ENCODE measurements at regions not wholly inside any gene's neighbourhood (a gene's known extent, or its start where the extent isn't known, plus 50 kb on each side); places are given as distances from the start of the nearest gene placed in this dataset.

DNA sequence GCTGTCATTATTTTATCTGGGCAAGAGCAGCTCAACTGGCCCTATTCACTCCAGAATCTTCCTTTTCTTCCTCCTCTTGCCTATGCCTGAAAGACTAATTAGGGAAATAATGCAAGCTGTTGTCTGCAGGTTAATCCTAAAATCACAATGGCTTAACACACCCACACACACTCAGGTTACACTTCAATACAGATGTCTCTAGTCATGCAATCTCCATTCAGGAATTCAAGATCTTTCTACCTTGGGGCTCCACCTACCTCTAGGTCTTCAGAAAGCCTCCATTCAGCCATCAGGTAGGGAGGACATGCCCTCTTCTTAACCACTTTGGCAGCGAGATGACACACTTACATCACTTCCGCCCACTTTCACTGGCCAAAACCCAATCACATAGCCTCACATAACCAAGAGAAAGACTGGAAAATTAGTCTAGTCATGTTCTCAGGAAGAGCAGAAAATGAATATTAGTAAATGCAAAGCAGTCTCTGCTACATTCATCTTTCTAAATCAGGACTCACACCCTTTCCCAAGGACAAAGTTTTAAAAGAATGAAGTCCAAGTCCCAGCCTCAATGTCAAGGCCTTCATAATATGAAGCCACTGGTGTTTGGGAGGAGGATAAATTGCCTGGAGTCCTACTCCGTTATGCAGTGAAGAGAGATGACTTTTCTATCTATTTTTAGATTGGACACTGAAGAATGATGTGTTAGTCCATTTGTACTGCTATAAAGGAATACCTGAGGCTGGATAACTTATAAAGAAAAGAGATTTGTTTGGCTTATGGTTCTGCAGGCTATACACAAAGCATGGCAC lies 428.1 kb downstream of the EFNA5 start:
- H3K27me3 ChIP-seq (ENCODE audit: control insufficient read depth, insufficient read depth, low read length), result no peaks in the 10 kb centered on the region
- H3K36me3 ChIP-seq (ENCODE audit: control insufficient read depth, insufficient read depth, low read length), result no peaks in the 10 kb centered on the region
- H3K4me1 ChIP-seq (ENCODE audit: control insufficient read depth, insufficient read depth, low read length), result peaks cover 5% of the 10 kb centered on the region; the same call in 1 of the 2 replicates
- H3K27ac ChIP-seq (ENCODE audit: low read depth, low read length), result no peak overlapping the region
- H3K9ac ChIP-seq (ENCODE audit: low read length), result no peak overlapping the region
- no peaks in the 10 kb centered on the region for H3K9me3 ChIP-seq (ENCODE audit: control insufficient read depth, insufficient read depth, low read depth, low read length)
- H3K4me3 ChIP-seq (ENCODE audit: low read depth, low read length), result no peak overlapping the region

DNA sequence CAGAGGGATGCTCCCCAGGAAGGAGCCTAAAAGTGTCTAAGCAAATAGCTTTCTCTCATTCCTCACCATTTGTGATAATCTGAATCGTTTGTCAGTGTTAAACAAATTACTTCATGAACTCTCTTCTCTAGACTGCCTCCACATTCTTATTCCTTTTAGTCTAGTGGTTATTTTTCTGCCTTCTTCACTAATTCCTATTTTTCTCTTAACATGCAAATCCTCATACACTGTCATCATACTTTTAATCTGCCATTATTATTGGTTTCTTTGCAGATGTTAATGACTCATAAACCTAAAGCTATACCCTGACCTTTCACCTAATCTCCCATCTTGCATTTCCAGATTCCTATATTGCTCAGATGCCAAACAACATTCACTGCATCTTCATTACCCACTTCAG lies 428.9 kb downstream of the EFNA5 start:
- Histone ChIP-seq H3K36me3 (ENCODE audit: control insufficient read depth, insufficient read depth, low read length) (no peaks in the 10 kb centered on the region), H3K27me3 (ENCODE audit: control insufficient read depth, insufficient read depth, low read length) (no peaks in the 10 kb centered on the region), H3K9ac (ENCODE audit: low read length) (no peak overlapping the region), H3K9me3 (ENCODE audit: control insufficient read depth, insufficient read depth, low read depth, low read length) (no peaks in the 10 kb centered on the region), H3K4me1 (ENCODE audit: control insufficient read depth, insufficient read depth, low read length) (peaks cover 5% of the 10 kb centered on the region; the same call in 1 of the 2 replicates), H3K4me3 (ENCODE audit: low read depth, low read length) (no peak overlapping the region), H3K27ac (ENCODE audit: low read depth, low read length) (no peak overlapping the region)

GRCh38 chr5:107235167-107235566 lies 435.6 kb downstream of the EFNA5 start:
- Histone ChIP-seq H3K4me3 (ENCODE audit: low read depth, low read length) (no peak overlapping the region), H3K36me3 (ENCODE audit: control insufficient read depth, insufficient read depth, low read length) (no peaks in the 10 kb centered on the region), H3K27ac (ENCODE audit: low read depth, low read length) (no peak overlapping the region)

GRCh38 chr5:107232788-107233187 lies 437.9 kb downstream of the EFNA5 start:
- no peaks in the 10 kb centered on the region for H3K27me3 ChIP-seq (ENCODE audit: control insufficient read depth, insufficient read depth, low read length)
- no peak overlapping the region for H3K9ac ChIP-seq (ENCODE audit: low read length)
- H3K9me3 ChIP-seq (ENCODE audit: control insufficient read depth, insufficient read depth, low read depth, low read length), result no peaks in the 10 kb centered on the region
- no peaks in the 10 kb centered on the region for H3K4me1 ChIP-seq (ENCODE audit: control insufficient read depth, insufficient read depth, low read length)
- no peak overlapping the region for H3K27ac ChIP-seq (ENCODE audit: low read depth, low read length)
- no peak overlapping the region for H3K4me3 ChIP-seq (ENCODE audit: low read depth, low read length)
- H3K36me3 ChIP-seq (ENCODE audit: control insufficient read depth, insufficient read depth, low read length), result no peaks in the 10 kb centered on the region

More at GRCh38 chr5:107235167-107235566, 435.6 kb downstream of the EFNA5 start:
- Histone ChIP-seq H3K9me3 (ENCODE audit: control insufficient read depth, insufficient read depth, low read depth, low read length) (no peaks in the 10 kb centered on the region), H3K4me1 (ENCODE audit: control insufficient read depth, insufficient read depth, low read length) (no peaks in the 10 kb centered on the region), H3K9ac (ENCODE audit: low read length) (no peak overlapping the region), H3K27me3 (ENCODE audit: control insufficient read depth, insufficient read depth, low read length) (no peaks in the 10 kb centered on the region)

- Histone ChIP-seq H3K36me3 (ENCODE audit: control insufficient read depth, insufficient read depth, low read length) (no peaks in the 10 kb centered on the region), H3K27ac (ENCODE audit: low read depth, low read length) (no peak overlapping the region), H3K27me3 (ENCODE audit: control insufficient read depth, insufficient read depth, low read length) (no peaks in the 10 kb centered on the region), H3K4me3 (ENCODE audit: low read depth, low read length) (no peak overlapping the region), H3K9ac (ENCODE audit: low read length) (no peak overlapping the region), H3K9me3 (ENCODE audit: control insufficient read depth, insufficient read depth, low read depth, low read length) (no peaks in the 10 kb centered on the region), H3K4me1 (ENCODE audit: control insufficient read depth, insufficient read depth, low read length) (no peaks in the 10 kb centered on the region)
Observed at GRCh38 chr5:107232293-107232692, 438.4 kb downstream of the EFNA5 start.

DNA sequence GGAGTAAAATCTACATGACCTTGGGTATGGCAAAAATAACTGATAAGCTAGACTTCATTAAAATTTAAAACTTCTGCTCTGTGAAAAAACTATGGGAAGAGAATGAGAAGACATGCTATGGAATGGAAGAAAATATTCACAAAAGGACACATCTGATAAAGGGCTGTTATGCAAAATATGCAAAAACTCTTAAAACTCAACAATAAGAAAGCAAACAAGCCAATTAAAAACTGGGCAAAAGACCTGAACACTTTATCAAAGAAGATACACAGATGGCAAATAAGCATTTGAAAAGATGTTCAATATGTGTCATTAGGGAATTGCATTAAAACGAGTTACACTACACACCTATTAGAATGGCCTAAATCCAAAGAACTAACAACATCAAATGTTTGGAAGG lies 439.5 kb downstream of the EFNA5 start:
- no peaks in the 10 kb centered on the region for H3K27me3 ChIP-seq (ENCODE audit: control insufficient read depth, insufficient read depth, low read length)
- no peak overlapping the region for H3K27ac ChIP-seq (ENCODE audit: low read depth, low read length)
- no peak overlapping the region for H3K9ac ChIP-seq (ENCODE audit: low read length)
- H3K4me3 ChIP-seq (ENCODE audit: low read depth, low read length), result no peak overlapping the region
- no peaks in the 10 kb centered on the region for H3K4me1 ChIP-seq (ENCODE audit: control insufficient read depth, insufficient read depth, low read length)
- no peaks in the 10 kb centered on the region for H3K36me3 ChIP-seq (ENCODE audit: control insufficient read depth, insufficient read depth, low read length)
- no peaks in the 10 kb centered on the region for H3K9me3 ChIP-seq (ENCODE audit: control insufficient read depth, insufficient read depth, low read depth, low read length)

- no peak overlapping the region for H3K4me3 ChIP-seq (ENCODE audit: low read depth, low read length)
- H3K9ac ChIP-seq (ENCODE audit: low read length), result no peak overlapping the region
- no peaks in the 10 kb centered on the region for H3K9me3 ChIP-seq (ENCODE audit: control insufficient read depth, insufficient read depth, low read depth, low read length)
- H3K27ac ChIP-seq (ENCODE audit: low read depth, low read length), result no peak overlapping the region
- no peaks in the 10 kb centered on the region for H3K27me3 ChIP-seq (ENCODE audit: control insufficient read depth, insufficient read depth, low read length)
- H3K36me3 ChIP-seq (ENCODE audit: control insufficient read depth, insufficient read depth, low read length), result no peaks in the 10 kb centered on the region
- H3K4me1 ChIP-seq (ENCODE audit: control insufficient read depth, insufficient read depth, low read length), result no peaks in the 10 kb centered on the region
Observed at GRCh38 chr5:107230367-107230766, 440.4 kb downstream of the EFNA5 start.

GRCh38 chr5:107228226-107228625 lies 442.5 kb downstream of the EFNA5 start:
- Histone ChIP-seq H3K36me3 (ENCODE audit: control insufficient read depth, insufficient read depth, low read length) (no peaks in the 10 kb centered on the region), H3K9me3 (ENCODE audit: control insufficient read depth, insufficient read depth, low read depth, low read length) (no peaks in the 10 kb centered on the region), H3K9ac (ENCODE audit: low read length) (no peak overlapping the region), H3K4me1 (ENCODE audit: control insufficient read depth, insufficient read depth, low read length) (no peaks in the 10 kb centered on the region), H3K27me3 (ENCODE audit: control insufficient read depth, insufficient read depth, low read length) (no peaks in the 10 kb centered on the region), H3K27ac (ENCODE audit: low read depth, low read length) (no peak overlapping the region), H3K4me3 (ENCODE audit: low read depth, low read length) (no peak overlapping the region)

DNA sequence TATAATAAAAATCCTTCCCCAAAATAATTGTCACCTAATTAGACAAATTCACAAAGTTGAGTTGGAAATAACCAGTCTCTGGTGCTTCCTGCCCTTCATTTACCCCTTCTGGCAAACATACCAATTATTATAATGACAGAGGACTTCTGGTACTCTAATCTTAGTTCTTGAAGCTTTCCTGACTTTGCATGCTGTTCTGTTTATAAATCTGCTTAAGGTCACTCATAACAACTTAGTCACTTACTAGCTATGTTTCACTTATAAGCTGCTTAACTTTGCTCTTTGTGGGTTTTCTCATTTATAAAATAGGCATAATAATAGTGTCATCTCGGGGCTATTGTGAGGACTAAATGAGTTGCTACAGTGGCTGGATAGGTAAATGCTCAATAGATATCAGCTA lies 446.5 kb downstream of the EFNA5 start:
- H3K4me1 ChIP-seq (ENCODE audit: control insufficient read depth, insufficient read depth, low read length), result no peaks in the 10 kb centered on the region
- no peaks in the 10 kb centered on the region for H3K9me3 ChIP-seq (ENCODE audit: control insufficient read depth, insufficient read depth, low read depth, low read length)
- H3K36me3 ChIP-seq (ENCODE audit: control insufficient read depth, insufficient read depth, low read length), result no peaks in the 10 kb centered on the region
- no peaks in the 10 kb centered on the region for H3K27me3 ChIP-seq (ENCODE audit: control insufficient read depth, insufficient read depth, low read length)
- H3K4me3 ChIP-seq (ENCODE audit: low read depth, low read length), result no peak overlapping the region
- no peak overlapping the region for H3K9ac ChIP-seq (ENCODE audit: low read length)
- no peak overlapping the region for H3K27ac ChIP-seq (ENCODE audit: low read depth, low read length)

GRCh38 chr5:107223066-107223465 lies 447.7 kb downstream of the EFNA5 start:
- no peaks in the 10 kb centered on the region for H3K36me3 ChIP-seq (ENCODE audit: control insufficient read depth, insufficient read depth, low read length)
- no peak overlapping the region for H3K9ac ChIP-seq (ENCODE audit: low read length)
- H3K27me3 ChIP-seq (ENCODE audit: control insufficient read depth, insufficient read depth, low read length), result no peaks in the 10 kb centered on the region
- H3K4me1 ChIP-seq (ENCODE audit: control insufficient read depth, insufficient read depth, low read length), result no peaks in the 10 kb centered on the region
- H3K9me3 ChIP-seq (ENCODE audit: control insufficient read depth, insufficient read depth, low read depth, low read length), result no peaks in the 10 kb centered on the region
- H3K4me3 ChIP-seq (ENCODE audit: low read depth, low read length), result no peak overlapping the region
- no peak overlapping the region for H3K27ac ChIP-seq (ENCODE audit: low read depth, low read length)

GRCh38 chr5:107219993-107220392 lies 450.7 kb downstream of the EFNA5 start:
- no peaks in the 10 kb centered on the region for H3K4me1 ChIP-seq (ENCODE audit: control insufficient read depth, insufficient read depth, low read length)
- no peaks in the 10 kb centered on the region for H3K27me3 ChIP-seq (ENCODE audit: control insufficient read depth, insufficient read depth, low read length)
- no peak overlapping the region for H3K27ac ChIP-seq (ENCODE audit: low read depth, low read length)
- no peak overlapping the region for H3K9ac ChIP-seq (ENCODE audit: low read length)
- no peaks in the 10 kb centered on the region for H3K9me3 ChIP-seq (ENCODE audit: control insufficient read depth, insufficient read depth, low read depth, low read length)
- H3K4me3 ChIP-seq (ENCODE audit: low read depth, low read length), result no peak overlapping the region
- H3K36me3 ChIP-seq (ENCODE audit: control insufficient read depth, insufficient read depth, low read length), result no peaks in the 10 kb centered on the region

All from HUES6 (cell line).